H9 (cell line): ENCODE measurements at regions not wholly inside any gene's neighbourhood (a gene's known extent, or its start where the extent isn't known, plus 50 kb on each side); places are given as distances from the start of the nearest gene placed in this dataset.
"Not testable (repeated sequence)": the region's sequence is repeated elsewhere in the genome, so short reads cannot be mapped to it uniquely, and the experiment has no call there.

ENCODE experiments used
- DNase-seq: peaks from one replicate; pipeline ENCODE4 v3.0.0-alpha.2; 2017
- H2AFZ ChIP-seq: one replicate; pipeline ENCODE4 v1.6.1; 2013; ENCODE audit warnings: mild to moderate bottlenecking, low read length, control low read depth, moderate library complexity
- H2AK5ac ChIP-seq: 2 replicates; pipeline ENCODE4 v1.6.1; 2013; ENCODE audit warnings: low read length, control low read depth, mixed read lengths; ENCODE audit not compliant: insufficient read length
- H2BK120ac ChIP-seq: one replicate; pipeline ENCODE4 v1.6.1; 2013; ENCODE audit warnings: low read depth, mild to moderate bottlenecking, low read length, control low read depth, inconsistent platforms; ENCODE audit not compliant: poor library complexity, severe bottlenecking
- H2BK12ac ChIP-seq: 2 replicates; pipeline ENCODE4 v1.6.1; 2013; ENCODE audit warnings: low read length, control low read depth, mixed read lengths, low read depth; ENCODE audit not compliant: insufficient read length
- H2BK15ac ChIP-seq: 2 replicates; pipeline ENCODE4 v1.6.1; 2013; ENCODE audit warnings: low read depth, low read length, control low read depth
- H2BK20ac ChIP-seq: one replicate; pipeline ENCODE4 v1.6.1; 2013; ENCODE audit warnings: low read depth, mild to moderate bottlenecking, low read length, control low read depth, inconsistent platforms; ENCODE audit not compliant: poor library complexity, severe bottlenecking
- H2BK5ac ChIP-seq: 2 replicates; pipeline ENCODE4 v1.6.1; 2013; ENCODE audit warnings: low read length, control low read depth, mixed read lengths; ENCODE audit not compliant: insufficient read length
- H3K14ac ChIP-seq: 2 replicates; pipeline ENCODE4 v1.6.1; 2013; ENCODE audit warnings: low read length, control low read depth; ENCODE audit not compliant: insufficient read depth
- H3K18ac ChIP-seq: 2 replicates; pipeline ENCODE4 v1.6.1; 2013; ENCODE audit warnings: low read depth, mild to moderate bottlenecking, mixed read lengths, low read length, control low read depth; ENCODE audit not compliant: insufficient read length
- H3K23ac ChIP-seq: 2 replicates; pipeline ENCODE4 v1.6.1; 2013; ENCODE audit warnings: low read length, control low read depth, mixed read lengths, low read depth; ENCODE audit not compliant: insufficient read length
- H3K23me2 ChIP-seq: 2 replicates; pipeline ENCODE4 v1.6.1; 2013; ENCODE audit warnings: low read depth, mild to moderate bottlenecking, mixed read lengths, low read length, control low read depth; ENCODE audit not compliant: insufficient read length, poor library complexity, severe bottlenecking
- H3K27ac ChIP-seq: 2 replicates; pipeline ENCODE4 v1.5.1; 2013; ENCODE audit warnings: low read length, control low read depth, mixed read lengths, low read depth; ENCODE audit not compliant: insufficient read length
- H3K27me3 ChIP-seq: 2 replicates; pipeline ENCODE4 v1.6.1; 2013; ENCODE audit warnings: low read length, control low read depth, inconsistent platforms; ENCODE audit not compliant: insufficient read depth
- H3K4ac ChIP-seq: 2 replicates; pipeline ENCODE4 v1.6.1; 2013; ENCODE audit warnings: low read depth, mild to moderate bottlenecking, control low read depth, inconsistent platforms, low read length, moderate library complexity
- H3K4me1 ChIP-seq: 2 replicates; pipeline ENCODE4 v1.6.1; 2013; ENCODE audit warnings: low read length, control low read depth, inconsistent platforms; ENCODE audit not compliant: insufficient read depth
- H3K4me2 ChIP-seq: 2 replicates; pipeline ENCODE4 v1.6.1; 2013; ENCODE audit warnings: low read length, control low read depth, mixed read lengths; ENCODE audit not compliant: insufficient read length, insufficient read depth
- H3K56ac ChIP-seq: 2 replicates; pipeline ENCODE4 v1.6.1; 2013; ENCODE audit warnings: low read depth, mild to moderate bottlenecking, mixed read lengths, low read length, control low read depth; ENCODE audit not compliant: insufficient read length
- H3K79me1 ChIP-seq: 2 replicates; pipeline ENCODE4 v1.6.1; 2013; ENCODE audit warnings: low read depth, mild to moderate bottlenecking, moderate library complexity, low read length, control low read depth, inconsistent platforms; ENCODE audit not compliant: insufficient read depth, poor library complexity, severe bottlenecking
- H3K79me2 ChIP-seq: 2 replicates; pipeline ENCODE4 v1.6.1; 2013; ENCODE audit warnings: low read length, control low read depth, inconsistent platforms; ENCODE audit not compliant: insufficient read depth
- H3K9ac ChIP-seq: 2 replicates; pipeline ENCODE4 v1.6.1; 2013; ENCODE audit warnings: low read length, control low read depth, mixed read lengths; ENCODE audit not compliant: insufficient read length; ENCODE audit errors: extremely low read depth
- H3K9me3 ChIP-seq: one replicate; pipeline ENCODE4 v1.6.1; 2013; ENCODE audit warnings: low read depth, low read length, inconsistent platforms; ENCODE audit not compliant: control insufficient read depth
- H3T11ph ChIP-seq: one replicate; pipeline ENCODE4 v1.6.1; 2013; ENCODE audit warnings: mild to moderate bottlenecking, low read length, control low read depth, inconsistent platforms
- H4K20me1 ChIP-seq: one replicate; pipeline ENCODE4 v1.6.1; 2013; ENCODE audit not compliant: control insufficient read depth, insufficient read length, insufficient read depth
- H4K5ac ChIP-seq: 2 replicates; pipeline ENCODE4 v1.6.1; 2013; ENCODE audit warnings: low read depth, mild to moderate bottlenecking, mixed read lengths, low read length, control low read depth; ENCODE audit not compliant: insufficient read length
- H4K8ac ChIP-seq: replicated peaks from 2 replicates; pipeline ENCODE4 v1.6.1; 2013; ENCODE audit warnings: low read length, control low read depth, mixed read lengths, low read depth; ENCODE audit not compliant: insufficient read length
- H4K91ac ChIP-seq: 2 replicates; pipeline ENCODE4 v1.6.1; 2013; ENCODE audit warnings: low read depth, mild to moderate bottlenecking, moderate library complexity, mixed read lengths, low read length, control low read depth; ENCODE audit not compliant: insufficient read length
- H3K27ac Mint-ChIP-seq, 3 experiments: 2 replicates in 2 of 3; 3 replicates in 1 of 3; pipeline ENCODE4 v1.8.0; 2020 to 2021; ENCODE audit warnings: mixed read lengths in 3 of 3, mild to moderate bottlenecking in 1 of 3, moderate library complexity in 1 of 3
- H3K27me3 Mint-ChIP-seq: 2 replicates; pipeline ENCODE4 v1.8.0; 2021; ENCODE audit warnings: low read depth, mild to moderate bottlenecking, moderate library complexity, mixed read lengths
- H3K36me3 Mint-ChIP-seq, 3 experiments: 2 replicates in 2 of 3; 3 replicates in 1 of 3; pipeline ENCODE4 v1.8.0; 2020 to 2021; ENCODE audit warnings: low read depth in 3 of 3, mixed read lengths in 3 of 3; ENCODE audit not compliant: insufficient read depth in 1 of 3
- H3K4me1 Mint-ChIP-seq, 2 experiments: 2 replicates each; pipeline ENCODE4 v1.8.0; 2020; ENCODE audit warnings: mixed read lengths in 2 of 2
- H3K4me3 Mint-ChIP-seq, 2 experiments: 2 replicates in 1 of 2; 3 replicates in 1 of 2; pipeline ENCODE4 v1.8.0; 2020 to 2021; ENCODE audit warnings: mild to moderate bottlenecking in 2 of 2, mixed read lengths in 2 of 2, moderate library complexity in 1 of 2
- H3K9me3 Mint-ChIP-seq, 2 experiments: 2 replicates in 1 of 2; 3 replicates in 1 of 2; pipeline ENCODE4 v1.8.0; 2020; ENCODE audit warnings: mild to moderate bottlenecking in 2 of 2, mixed read lengths in 2 of 2, moderate library complexity in 1 of 2
- WGBS: extraction: QIAGEN DNeasy Blood & Tissue Kit; methylation state at CpG from one replicate; pipeline ENCODE4 v1.1.7; 2013; ENCODE audit warnings: missing lambda C conversion rate, low lambda C conversion rate, mixed read lengths; ENCODE audit not compliant: insufficient read length; ENCODE audit errors: extremely low coverage; 5-methylcytosine and 5-hydroxymethylcytosine counted together

DNA sequence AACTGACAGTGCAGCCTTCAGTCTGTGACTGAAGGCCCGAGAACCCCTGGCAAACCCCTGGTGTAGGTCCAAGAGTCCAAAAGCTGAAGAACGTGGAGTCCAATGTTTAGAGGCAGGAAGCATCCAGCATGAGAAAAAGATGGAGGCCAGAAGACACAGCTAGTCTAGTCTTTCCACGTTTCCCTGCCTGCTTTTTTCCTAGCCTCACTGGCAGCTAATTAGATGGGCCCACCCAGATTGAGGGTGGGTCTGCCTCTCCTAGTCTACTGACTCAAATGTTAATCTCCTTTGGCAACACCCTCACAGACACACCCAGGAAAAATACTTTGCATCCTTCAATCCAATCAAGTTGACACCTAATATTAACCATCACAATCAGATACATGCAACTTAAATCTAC lies 87.8 kb downstream of the TENT5D start:
- H2AK5ac ChIP-seq, H4K5ac ChIP-seq, H3K9ac ChIP-seq, H3K27ac Mint-ChIP-seq, H4K8ac ChIP-seq, H2AFZ ChIP-seq, H3K14ac ChIP-seq, H2BK5ac ChIP-seq, H2BK15ac ChIP-seq, H2BK20ac ChIP-seq, H3K4me2 ChIP-seq, H3K27me3 ChIP-seq, H3K4ac ChIP-seq, H2BK12ac ChIP-seq, H3K23ac ChIP-seq, H3K56ac ChIP-seq, H3K79me2 ChIP-seq, H2BK120ac ChIP-seq, H3T11ph ChIP-seq, H3K79me1 ChIP-seq, H3K27ac ChIP-seq, H3K9me3 ChIP-seq, H3K4me1 ChIP-seq, H3K18ac ChIP-seq, H3K4me3 Mint-ChIP-seq, H3K27me3 Mint-ChIP-seq, H3K23me2 ChIP-seq, DNase-seq, H4K20me1 ChIP-seq, H4K91ac ChIP-seq: not testable (repeated sequence)
- Mint-ChIP-seq H3K9me3 (peaks cover 51 to 62% of the 10 kb centered on the region in 2 experiments), H3K36me3 (peaks cover 0 to 24% (median 0%) of the 10 kb centered on the region in 3 experiments; a peak in 4 of 7 replicates), H3K4me1 (peaks cover 0 to 16% of the 10 kb centered on the region in 2 experiments; a peak in 2 of 4 replicates)
- WGBS: no CpG with 5 or more reads among the region's 3 CpGs
